GM12878 (cell line): ENCODE measurements at regions not wholly inside any gene's neighbourhood (a gene's known extent, or its start where the extent isn't known, plus 50 kb on each side); places are given as distances from the start of the nearest gene placed in this dataset.

ENCODE experiments used
- ATAC-seq: fragments of 200-7000 bp; cut with Tn5 transposase; 3 replicates; pipeline ENCODE4 v1.9.1; 2020; ENCODE audit warnings: mild to moderate bottlenecking, moderate library complexity
- BruUV-seq: library from RNA; stranded (reverse); fragments of 400-500 nt; replicated peaks from 2 replicates; lab custom pipeline; 2021; lab: Mats Ljungman, UMichigan
- CTCF ChIA-PET: fragments of 300-600 bp; sonication (Branson Sonifier 250); formaldehyde crosslinking; extraction: SDS; loops from one replicate; lab custom pipeline; 2021; ENCODE audit warnings: inconsistent platforms; lab: Yijun Ruan, JAX
- POLR2A ChIA-PET: fragments of 350-600 bp; formaldehyde crosslinking; extraction: SDS; loops from one replicate; lab custom pipeline; 2021; ENCODE audit warnings: inconsistent platforms; lab: Charles Lee
- RAD21 ChIA-PET: fragments of 300-600 bp; sonication (Branson Sonifier 250); formaldehyde crosslinking; loops from one replicate; lab custom pipeline; 2023; ENCODE audit warnings: antibody characterized with exemption; ENCODE audit not compliant: unreplicated experiment; lab: Charles Lee
- SMC1A ChIA-PET: fragments of 300-600 bp; sonication (Branson Sonifier 250); formaldehyde crosslinking; loops from one replicate; lab custom pipeline; 2023; ENCODE audit not compliant: unreplicated experiment, uncharacterized antibody; lab: Charles Lee
- DNase-seq: peaks from one replicate; pipeline ENCODE4 v3.0.0-alpha.2; 2011; ENCODE audit warnings: low read depth, low spot score
- FAIRE-seq: peaks from 3 replicates; lab custom pipeline; 2011; peaks lifted over from hg19 to GRCh38; lab: Jason Lieb, UNC
- H2AFZ ChIP-seq: 2 replicates; pipeline ENCODE4 v1.6.0; 2011; ENCODE audit warnings: low read depth, low read length, control low read depth; ENCODE audit not compliant: control insufficient read depth
- H3K27ac ChIP-seq: 2 replicates; pipeline ENCODE4 v1.5.1; 2011; ENCODE audit warnings: control low read depth; ENCODE audit not compliant: control insufficient read depth, insufficient read depth
- H3K27me3 ChIP-seq, 2 experiments: replicated peaks in 1 of 2; 2 replicates each; pipeline versions ENCODE4 v1.6.0 to v1.6.1; 2011; ENCODE audit warnings: low read length in 1 of 2; ENCODE audit not compliant: control insufficient read depth in 2 of 2, insufficient read depth in 2 of 2
- H3K36me3 ChIP-seq, 2 experiments: 2 replicates each; pipeline ENCODE4 v1.5.1; 2011; ENCODE audit warnings: low read length in 1 of 2; ENCODE audit not compliant: control insufficient read depth in 2 of 2, insufficient read depth in 2 of 2
- H3K4me1 ChIP-seq: 2 replicates; pipeline ENCODE4 v1.6.1; 2011; ENCODE audit warnings: mild to moderate bottlenecking, low read length, moderate library complexity, mixed read lengths; ENCODE audit not compliant: control insufficient read depth, insufficient read depth
- H3K4me2 ChIP-seq: 2 replicates; pipeline ENCODE4 v1.6.0; 2011; ENCODE audit warnings: control low read depth; ENCODE audit not compliant: control insufficient read depth, insufficient read depth
- H3K4me3 ChIP-seq: fragments of 200-600 bp; sonication (generic); 2 replicates; pipeline ENCODE4 v1.5.1; 2016
- H3K79me2 ChIP-seq: 2 replicates; pipeline ENCODE4 v1.6.0; 2011; ENCODE audit warnings: low read length; ENCODE audit not compliant: control insufficient read depth, insufficient read depth
- H3K9ac ChIP-seq: 2 replicates; pipeline ENCODE4 v1.8.0; 2011; ENCODE audit warnings: low read length, control low read depth, mixed read lengths; ENCODE audit not compliant: control insufficient read depth, insufficient read depth
- H3K9me3 ChIP-seq: replicated peaks from 3 replicates; pipeline ENCODE4 v1.5.1; 2011; ENCODE audit warnings: mild to moderate bottlenecking, low read length; ENCODE audit not compliant: control insufficient read depth, insufficient read depth
- H4K20me1 ChIP-seq: 2 replicates; pipeline ENCODE4 v1.6.0; 2011; ENCODE audit not compliant: control insufficient read depth, insufficient read depth
- ATF7 ChIP-seq: fragments of 450-650 bp; IDR thresholded peaks from 2 replicates; pipeline ENCODE4 v1.6.1; 2016; ENCODE audit warnings: low read depth, mild to moderate bottlenecking
- CEBPB ChIP-seq, 2 experiments: fragments of 150-350 bp in 1 of 2; IDR thresholded peaks; 2 replicates each; pipeline ENCODE4 v1.6.1; 2012 to 2014; ENCODE audit warnings: low read depth in 2 of 2, low read length in 2 of 2, borderline replicate concordance in 1 of 2, inconsistent platforms in 1 of 2
- EGR1 ChIP-seq, 2 experiments: IDR thresholded peaks; 1 replicate in 1 of 2; 2 replicates in 1 of 2; pipeline ENCODE4 v1.6.1; 2011 to 2012; ENCODE audit warnings: low read depth in 2 of 2, low read length in 2 of 2, borderline replicate concordance in 1 of 2, mild to moderate bottlenecking in 1 of 2, moderate library complexity in 1 of 2
- TARDBP ChIP-seq: IDR thresholded peaks from 2 replicates; pipeline ENCODE4 v1.6.1; 2016; ENCODE audit warnings: borderline replicate concordance
- WRNIP1 ChIP-seq: IDR thresholded peaks from 2 replicates; pipeline ENCODE4 v1.6.1; 2011; ENCODE audit warnings: low read depth, low read length, improper control_type of control experiment, borderline replicate concordance
- ZNF207 ChIP-seq: fragments of 450-650 bp; IDR thresholded peaks from 2 replicates; pipeline ENCODE4 v1.6.1; 2014; ENCODE audit warnings: antibody characterized with exemption, mild to moderate bottlenecking, borderline replicate concordance
- ZNF622 ChIP-seq: fragments of 450-650 bp; IDR thresholded peaks from 2 replicates; pipeline ENCODE4 v1.6.1; 2017; ENCODE audit warnings: mild to moderate bottlenecking, inconsistent platforms
- WGBS: methylation state at CpG from one replicate; pipeline ENCODE4 v1.1.6; 2016; ENCODE audit warnings: low lambda C conversion rate; ENCODE audit not compliant: insufficient replicate concordance, insufficient coverage; ENCODE audit errors: missing lambda C conversion rate; 5-methylcytosine and 5-hydroxymethylcytosine counted together
- in situ Hi-C: fragments of 300-500 bp; cut with MboI; formaldehyde crosslinking; loops from 9 replicates; pipeline ENCODE4 v1.14.3; 2018; ENCODE audit warnings: mixed read lengths
- intact Hi-C: fragments of 100-400 bp; cut with micrococcal nuclease; formaldehyde crosslinking; loops from one replicate; pipeline ENCODE4 v1.14.2; 2022; ENCODE audit not compliant: unreplicated experiment
- TF ChIP-seq, protein P1 (sequence below): fragments of 450-650 bp; IDR thresholded peaks from 2 replicates; pipeline ENCODE4 v1.6.1; 2018; ENCODE audit warnings: borderline replicate concordance, mild to moderate bottlenecking; ENCODE audit not compliant: partially characterized antibody
- TF ChIP-seq, protein P2 (sequence below): fragments of 450-650 bp; IDR thresholded peaks from 2 replicates; pipeline ENCODE4 v1.6.1; 2017; ENCODE audit warnings: borderline replicate concordance
- TF ChIP-seq, protein P3 (sequence below): fragments of 450-650 bp; IDR thresholded peaks from 2 replicates; pipeline ENCODE4 v1.6.1; 2017; ENCODE audit warnings: mild to moderate bottlenecking, low read depth, inconsistent platforms; ENCODE audit not compliant: poor library complexity, severe bottlenecking

DNA sequence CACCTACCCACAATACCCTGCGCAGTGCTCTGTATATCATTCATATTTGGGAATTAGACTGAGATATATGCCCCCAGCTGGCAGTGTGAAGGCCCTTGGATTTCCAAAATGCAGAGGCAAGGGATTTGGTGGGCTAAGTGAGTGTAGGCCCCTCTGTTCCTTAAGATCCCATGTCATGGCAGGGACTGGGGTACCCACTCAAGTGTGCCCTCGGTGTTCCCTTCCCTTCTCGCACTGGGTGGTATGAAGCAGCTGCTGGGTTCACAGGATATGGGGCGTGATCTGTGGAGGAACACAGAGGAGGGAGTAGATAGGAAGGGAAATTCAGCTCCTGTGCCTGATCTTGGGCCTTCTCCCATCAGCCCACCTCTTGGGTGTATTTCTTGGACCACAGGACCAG lies 63.1 kb upstream of the VASH1 start:
- Histone ChIP-seq H3K36me3 (no peaks in the 10 kb centered on the region), H3K4me2 (no peak overlapping the region), H3K9me3 (no peaks in the 10 kb centered on the region), H2AFZ (no peak overlapping the region), H3K27me3 (no peaks in the 10 kb centered on the region), H4K20me1 (no peaks in the 10 kb centered on the region), H3K79me2 (no peaks in the 10 kb centered on the region), H3K4me1 (no peaks in the 10 kb centered on the region), H3K9ac (no peak overlapping the region), H3K4me3 (no peak overlapping the region), H3K27ac (no peak overlapping the region)
- ChIA-PET SMC1A (no interaction called here), RAD21 (no interaction called here), POLR2A (no interaction called here), CTCF (interaction anchor here (4.9 kb wide), 1 partner anchor 12 kb away, joined by 23 read pairs; no protein-coding TSS in a partner anchor)
- BruUV-seq, result no TSS peak
- TF ChIP-seq TARDBP, result no peak
- TF ChIP-seq, protein P1, sequence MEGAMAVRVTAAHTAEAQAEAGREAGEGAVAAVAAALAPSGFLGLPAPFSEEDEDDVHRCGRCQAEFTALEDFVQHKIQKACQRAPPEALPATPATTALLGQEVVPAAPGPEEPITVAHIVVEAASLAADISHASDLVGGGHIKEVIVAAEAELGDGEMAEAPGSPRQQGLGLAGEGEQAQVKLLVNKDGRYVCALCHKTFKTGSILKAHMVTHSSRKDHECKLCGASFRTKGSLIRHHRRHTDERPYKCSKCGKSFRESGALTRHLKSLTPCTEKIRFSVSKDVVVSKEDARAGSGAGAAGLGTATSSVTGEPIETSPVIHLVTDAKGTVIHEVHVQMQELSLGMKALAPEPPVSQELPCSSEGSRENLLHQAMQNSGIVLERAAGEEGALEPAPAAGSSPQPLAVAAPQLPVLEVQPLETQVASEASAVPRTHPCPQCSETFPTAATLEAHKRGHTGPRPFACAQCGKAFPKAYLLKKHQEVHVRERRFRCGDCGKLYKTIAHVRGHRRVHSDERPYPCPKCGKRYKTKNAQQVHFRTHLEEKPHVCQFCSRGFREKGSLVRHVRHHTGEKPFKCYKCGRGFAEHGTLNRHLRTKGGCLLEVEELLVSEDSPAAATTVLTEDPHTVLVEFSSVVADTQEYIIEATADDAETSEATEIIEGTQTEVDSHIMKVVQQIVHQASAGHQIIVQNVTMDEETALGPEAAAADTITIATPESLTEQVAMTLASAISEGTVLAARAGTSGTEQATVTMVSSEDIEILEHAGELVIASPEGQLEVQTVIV, result no peak
- no peak for TF ChIP-seq ATF7
- TF ChIP-seq, protein P2, sequence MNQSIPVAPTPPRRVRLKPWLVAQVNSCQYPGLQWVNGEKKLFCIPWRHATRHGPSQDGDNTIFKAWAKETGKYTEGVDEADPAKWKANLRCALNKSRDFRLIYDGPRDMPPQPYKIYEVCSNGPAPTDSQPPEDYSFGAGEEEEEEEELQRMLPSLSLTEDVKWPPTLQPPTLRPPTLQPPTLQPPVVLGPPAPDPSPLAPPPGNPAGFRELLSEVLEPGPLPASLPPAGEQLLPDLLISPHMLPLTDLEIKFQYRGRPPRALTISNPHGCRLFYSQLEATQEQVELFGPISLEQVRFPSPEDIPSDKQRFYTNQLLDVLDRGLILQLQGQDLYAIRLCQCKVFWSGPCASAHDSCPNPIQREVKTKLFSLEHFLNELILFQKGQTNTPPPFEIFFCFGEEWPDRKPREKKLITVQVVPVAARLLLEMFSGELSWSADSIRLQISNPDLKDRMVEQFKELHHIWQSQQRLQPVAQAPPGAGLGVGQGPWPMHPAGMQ, result no peak
- TF ChIP-seq, protein P3, sequence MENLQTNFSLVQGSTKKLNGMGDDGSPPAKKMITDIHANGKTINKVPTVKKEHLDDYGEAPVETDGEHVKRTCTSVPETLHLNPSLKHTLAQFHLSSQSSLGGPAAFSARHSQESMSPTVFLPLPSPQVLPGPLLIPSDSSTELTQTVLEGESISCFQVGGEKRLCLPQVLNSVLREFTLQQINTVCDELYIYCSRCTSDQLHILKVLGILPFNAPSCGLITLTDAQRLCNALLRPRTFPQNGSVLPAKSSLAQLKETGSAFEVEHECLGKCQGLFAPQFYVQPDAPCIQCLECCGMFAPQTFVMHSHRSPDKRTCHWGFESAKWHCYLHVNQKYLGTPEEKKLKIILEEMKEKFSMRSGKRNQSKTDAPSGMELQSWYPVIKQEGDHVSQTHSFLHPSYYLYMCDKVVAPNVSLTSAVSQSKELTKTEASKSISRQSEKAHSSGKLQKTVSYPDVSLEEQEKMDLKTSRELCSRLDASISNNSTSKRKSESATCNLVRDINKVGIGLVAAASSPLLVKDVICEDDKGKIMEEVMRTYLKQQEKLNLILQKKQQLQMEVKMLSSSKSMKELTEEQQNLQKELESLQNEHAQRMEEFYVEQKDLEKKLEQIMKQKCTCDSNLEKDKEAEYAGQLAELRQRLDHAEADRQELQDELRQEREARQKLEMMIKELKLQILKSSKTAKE, result no peak
- TF ChIP-seq ZNF207, result no peak
- no peak for TF ChIP-seq EGR1 (IDR thresholded peaks at IDR 0.05; ENCODE audit: borderline replicate concordance in 1 of 2, low read depth in 2 of 2, low read length in 2 of 2)
- no peak for TF ChIP-seq WRNIP1
- no peak for TF ChIP-seq CEBPB (IDR thresholded peaks at IDR 0.05; ENCODE audit: borderline replicate concordance in 1 of 2, low read depth in 2 of 2, low read length in 2 of 2)
- no peak for TF ChIP-seq ZNF622
- DNase-seq (no peak), ATAC-seq (no peak), FAIRE-seq (no peak)
- 93% methylated on average over 4 of the region's 4 CpGs for WGBS
- intact Hi-C loops (no loop called here), in situ Hi-C loops (no loop called here)
